ENCODE measurements at regions not wholly inside any gene's neighbourhood (a gene's known extent, or its start where the extent isn't known, plus 50 kb on each side); places are given as distances from the start of the nearest gene placed in this dataset.
A peak's percentile ranks its signal among the peaks of the same experiment; 100 is the strongest.

DNA sequence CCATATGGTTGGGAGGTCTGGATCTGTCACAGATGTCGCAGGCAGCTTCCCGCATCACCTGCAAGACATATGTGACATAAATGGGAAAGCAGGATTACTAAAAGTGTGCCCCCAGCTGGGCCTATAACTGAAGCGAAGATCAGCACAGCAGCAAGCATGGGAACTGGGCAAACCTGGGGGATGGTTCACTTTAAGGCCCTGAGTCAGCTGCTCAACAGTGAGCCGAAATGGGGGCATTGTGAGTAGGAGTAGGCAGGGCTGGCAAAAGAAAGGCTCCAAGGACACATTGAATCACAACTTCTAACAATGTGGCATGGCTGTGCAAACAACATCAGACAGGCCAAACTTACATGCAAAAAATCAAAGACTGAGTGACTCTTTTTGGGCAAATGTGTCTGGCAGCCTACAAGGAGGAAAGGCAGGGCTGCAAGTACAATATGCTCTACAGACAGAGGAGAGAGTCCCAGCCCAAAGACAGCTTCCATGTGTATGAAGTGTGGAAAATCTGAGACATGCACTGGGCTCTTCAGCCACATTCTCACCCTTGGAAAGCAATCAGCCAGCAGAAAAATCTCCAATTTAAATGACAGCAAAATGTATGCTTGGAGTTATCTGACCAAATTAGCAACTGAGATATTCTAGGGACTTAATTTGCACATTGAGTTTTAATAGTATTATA lies 531.0 kb upstream of the MMS22L start:
- H3K4me3 ChIP-seq (replicated peaks; ENCODE audit: low read depth, low read length), result no peak overlapping the region
- TF ChIP-seq, protein P1, sequence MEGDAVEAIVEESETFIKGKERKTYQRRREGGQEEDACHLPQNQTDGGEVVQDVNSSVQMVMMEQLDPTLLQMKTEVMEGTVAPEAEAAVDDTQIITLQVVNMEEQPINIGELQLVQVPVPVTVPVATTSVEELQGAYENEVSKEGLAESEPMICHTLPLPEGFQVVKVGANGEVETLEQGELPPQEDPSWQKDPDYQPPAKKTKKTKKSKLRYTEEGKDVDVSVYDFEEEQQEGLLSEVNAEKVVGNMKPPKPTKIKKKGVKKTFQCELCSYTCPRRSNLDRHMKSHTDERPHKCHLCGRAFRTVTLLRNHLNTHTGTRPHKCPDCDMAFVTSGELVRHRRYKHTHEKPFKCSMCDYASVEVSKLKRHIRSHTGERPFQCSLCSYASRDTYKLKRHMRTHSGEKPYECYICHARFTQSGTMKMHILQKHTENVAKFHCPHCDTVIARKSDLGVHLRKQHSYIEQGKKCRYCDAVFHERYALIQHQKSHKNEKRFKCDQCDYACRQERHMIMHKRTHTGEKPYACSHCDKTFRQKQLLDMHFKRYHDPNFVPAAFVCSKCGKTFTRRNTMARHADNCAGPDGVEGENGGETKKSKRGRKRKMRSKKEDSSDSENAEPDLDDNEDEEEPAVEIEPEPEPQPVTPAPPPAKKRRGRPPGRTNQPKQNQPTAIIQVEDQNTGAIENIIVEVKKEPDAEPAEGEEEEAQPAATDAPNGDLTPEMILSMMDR (IDR thresholded peaks at IDR 0.05; ENCODE audit: low read length, missing control alignments), result no peak
- DNase-seq (ENCODE audit: low read depth), result no peak

DNA sequence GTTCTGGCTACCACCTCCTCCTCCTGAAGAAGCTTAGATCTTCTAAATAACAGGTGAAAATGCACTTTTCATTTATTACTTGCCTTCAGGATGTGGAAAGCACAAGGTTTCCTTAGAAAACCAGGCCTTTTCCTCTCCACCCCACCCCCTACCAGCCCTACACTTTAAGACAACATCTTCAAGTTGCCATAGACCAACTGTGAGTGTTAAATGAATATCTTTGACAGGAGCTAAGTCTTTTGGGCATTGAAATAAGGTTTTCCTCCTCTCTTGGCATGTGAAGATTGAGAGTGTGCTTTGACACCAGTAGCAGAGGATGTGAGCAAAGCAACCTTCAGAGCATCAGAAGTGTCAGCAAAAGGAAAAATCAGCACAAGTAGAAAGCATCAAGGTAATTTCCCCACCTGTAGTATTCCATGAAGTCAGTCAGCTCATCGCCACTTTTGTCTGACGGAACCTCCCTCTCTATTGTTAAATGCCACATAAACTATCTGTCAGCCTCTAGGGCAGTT lies 532.3 kb upstream of the MMS22L start:
- TF ChIP-seq, protein P1 (IDR thresholded peaks at IDR 0.05; ENCODE audit: low read length, missing control alignments), result no peak
- no peak overlapping the region for H3K4me3 ChIP-seq (replicated peaks; ENCODE audit: low read depth, low read length)
- no peak for DNase-seq (ENCODE audit: low read depth)

DNA sequence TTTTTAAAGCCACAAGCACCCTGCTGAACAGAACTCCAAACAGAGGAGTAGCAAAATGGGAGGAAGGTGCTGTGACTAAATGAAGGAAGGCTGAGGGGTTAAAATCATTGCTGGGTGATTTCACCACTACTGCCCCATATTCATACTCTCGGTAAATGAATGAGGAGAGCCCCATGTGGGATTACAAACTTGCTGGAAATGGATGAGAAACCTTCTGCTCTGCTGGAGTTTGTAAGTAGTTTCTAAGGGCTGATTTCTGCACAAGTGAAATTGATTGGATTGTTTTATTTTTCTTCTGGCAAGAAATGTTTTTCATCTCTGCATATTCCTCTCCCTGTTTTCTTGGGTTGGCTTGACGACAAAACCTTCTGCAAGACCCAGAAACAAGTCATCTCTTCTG lies 533.5 kb upstream of the MMS22L start:
- TF ChIP-seq, protein P1 (IDR thresholded peaks at IDR 0.05; ENCODE audit: low read length, missing control alignments), result no peak
- H3K4me3 ChIP-seq (replicated peaks; ENCODE audit: low read depth, low read length), result no peak overlapping the region

DNA sequence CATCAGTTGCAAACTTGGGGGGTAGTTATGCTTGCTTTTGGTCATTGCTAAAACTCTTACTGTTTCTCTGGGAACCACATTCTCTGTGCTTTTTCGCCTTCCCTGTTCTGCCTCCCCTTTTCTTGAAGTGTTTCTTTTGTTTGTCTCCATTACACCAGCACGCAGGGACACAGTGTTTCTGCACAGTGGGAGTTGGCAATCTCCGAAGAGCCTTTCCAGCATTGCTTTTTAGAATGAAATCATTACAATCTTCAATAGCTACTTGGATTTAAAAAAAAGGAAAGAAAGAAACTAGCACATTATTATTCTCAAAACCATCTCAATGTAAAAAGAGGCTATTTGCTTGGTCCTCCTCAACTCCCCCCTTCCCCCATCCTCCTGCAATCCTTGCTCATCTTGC lies 536.7 kb upstream of the MMS22L start:
- H3K4me3 ChIP-seq (replicated peaks; ENCODE audit: low read depth, low read length), result no peak overlapping the region
- TF ChIP-seq, protein P1 (IDR thresholded peaks at IDR 0.05; ENCODE audit: low read length, missing control alignments), result no peak
- no peak for DNase-seq (ENCODE audit: low read depth)

More for the DNA sequence above, 533.5 kb upstream of the MMS22L start:
- no peak for DNase-seq (ENCODE audit: low read depth)

DNA sequence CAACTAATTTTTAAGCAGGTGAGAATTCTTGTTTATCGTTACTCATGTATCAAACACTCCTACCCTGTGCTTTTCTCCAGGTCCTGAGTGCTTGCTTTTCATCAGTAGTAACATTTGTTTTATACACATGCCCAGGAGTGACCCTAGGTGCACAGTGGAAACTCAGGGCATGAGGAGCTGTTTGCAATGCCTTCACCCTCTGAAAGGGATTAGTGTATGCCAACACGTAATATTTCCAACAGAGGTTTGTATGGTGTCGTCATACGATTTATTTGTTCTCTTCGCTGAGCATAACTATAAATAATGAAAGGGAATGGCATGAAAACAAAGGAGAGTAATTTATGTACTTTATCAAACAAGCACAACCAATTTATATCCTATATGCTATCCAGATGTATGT lies 537.4 kb upstream of the MMS22L start:
- DNase-seq (ENCODE audit: low read depth), result no peak
- TF ChIP-seq, protein P1 (IDR thresholded peaks at IDR 0.05; ENCODE audit: low read length, missing control alignments), result no peak
- H3K4me3 ChIP-seq (replicated peaks; ENCODE audit: low read depth, low read length), result no peak overlapping the region

DNA sequence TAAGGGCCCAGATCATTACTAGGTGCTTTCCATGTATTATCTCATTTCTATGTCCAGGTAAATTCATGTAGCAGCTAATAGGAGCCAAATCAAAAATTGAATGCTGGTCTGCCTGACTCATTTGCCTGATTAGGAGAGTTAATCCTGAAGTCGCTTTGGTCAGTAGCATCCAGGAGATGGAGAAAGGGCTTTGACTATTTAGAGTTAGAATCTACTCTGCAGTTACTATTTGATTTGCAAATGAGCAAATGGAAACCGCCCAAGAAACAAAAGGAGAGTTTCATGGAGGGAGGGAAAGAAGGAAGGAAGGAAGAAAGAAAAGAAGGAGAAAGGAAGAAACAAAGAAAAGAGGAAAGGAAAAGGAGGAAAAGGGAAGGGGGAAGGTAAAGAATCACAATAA lies 539.6 kb upstream of the MMS22L start:
- TF ChIP-seq, protein P1 (IDR thresholded peaks at IDR 0.05; ENCODE audit: low read length, missing control alignments), result no peak
- H3K4me3 ChIP-seq (replicated peaks; ENCODE audit: low read depth, low read length), result no peak overlapping the region
- no peak for DNase-seq (ENCODE audit: low read depth)

DNA sequence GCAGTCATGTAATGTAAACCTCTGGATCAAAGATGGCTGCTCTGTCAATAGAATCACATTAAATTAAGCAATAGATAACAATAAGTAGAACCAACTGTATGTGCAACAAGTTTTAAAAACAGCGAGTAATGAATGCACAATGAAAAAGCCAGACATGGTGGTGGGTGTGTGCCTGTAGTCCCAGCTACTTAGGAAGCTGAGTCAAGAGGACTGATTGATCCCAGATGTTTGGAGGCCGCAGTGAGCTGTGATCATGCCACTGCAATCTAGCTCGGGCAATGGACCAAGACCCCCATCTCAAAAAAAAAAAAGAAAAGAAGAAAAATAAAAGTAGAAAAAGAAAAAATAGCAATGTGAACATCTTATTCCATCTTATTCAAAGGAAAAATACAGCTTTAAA lies 558.7 kb upstream of the MMS22L start:
- TF ChIP-seq, protein P1 (IDR thresholded peaks at IDR 0.05; ENCODE audit: low read length, missing control alignments), result no peak
- DNase-seq (ENCODE audit: low read depth), result peak; percentile 4

More for the DNA sequence above, 558.7 kb upstream of the MMS22L start:
- no peak overlapping the region for H3K4me3 ChIP-seq (replicated peaks; ENCODE audit: low read depth, low read length)
